Germinal center (tissue), 1 donor: ENCODE measurements at regions not wholly inside any gene's neighbourhood (a gene's known extent, or its start where the extent isn't known, plus 50 kb on each side); places are given as distances from the start of the nearest gene placed in this dataset.
"Not testable (repeated sequence)": the region's sequence is repeated elsewhere in the genome, so short reads cannot be mapped to it uniquely, and the experiment has no call there.

ENCODE experiments used
- DNase-seq: peaks from one replicate; pipeline ENCODE4 v3.0.0; 2012; ENCODE audit warnings: mixed read lengths, low spot score

- DNase-seq = not testable (repeated sequence)
Observed at GRCh38 chr11:71152312-71153004, 99.9 kb downstream of the SHANK2 start.

- DNase-seq = no peak
Observed at GRCh38 chr11:71151561-71151960, 100.8 kb downstream of the SHANK2 start.

- no peak for DNase-seq
Observed at GRCh38 chr11:71150859-71151258, 101.5 kb downstream of the SHANK2 start.

- DNase-seq = no peak
Observed at GRCh38 chr11:71148716-71149115, 103.7 kb downstream of the SHANK2 start.

- DNase-seq = no peak
Observed at GRCh38 chr11:71147331-71147730, 105.0 kb downstream of the SHANK2 start.

GRCh38 chr11:71146846-71147245, 105.5 kb downstream of the SHANK2 start:
- DNase-seq = no peak

- DNase-seq = no peak
Observed at GRCh38 chr11:71145988-71146824, 106.2 kb downstream of the SHANK2 start.

GRCh38 chr11:71145368-71145767, 107.0 kb downstream of the SHANK2 start:
- DNase-seq = no peak

- DNase-seq = no peak
Observed at GRCh38 chr11:71144736-71145135, 107.6 kb downstream of the SHANK2 start.

- DNase-seq = no peak
Observed at GRCh38 chr11:71144010-71144409, 108.4 kb downstream of the SHANK2 start.

GRCh38 chr11:71140206-71140919, 112.0 kb downstream of the SHANK2 start:
- DNase-seq = no peak

GRCh38 chr11:71139516-71140205, 112.7 kb downstream of the SHANK2 start:
- no peak for DNase-seq

GRCh38 chr11:71138737-71139425, 113.5 kb downstream of the SHANK2 start:
- DNase-seq = no peak

- no peak for DNase-seq
Observed at GRCh38 chr11:71137376-71137775, 115.0 kb downstream of the SHANK2 start.

- no peak for DNase-seq
Observed at GRCh38 chr11:71136095-71136845, 116.1 kb downstream of the SHANK2 start.

GRCh38 chr11:71135112-71135511, 117.3 kb downstream of the SHANK2 start:
- no peak for DNase-seq

GRCh38 chr11:71133946-71134345, 118.4 kb downstream of the SHANK2 start:
- DNase-seq = no peak

- DNase-seq = no peak
Observed at GRCh38 chr11:71131861-71132260, 120.5 kb downstream of the SHANK2 start.

GRCh38 chr11:71130106-71130505, 122.3 kb downstream of the SHANK2 start:
- DNase-seq = no peak

GRCh38 chr11:71129624-71130023, 122.8 kb downstream of the SHANK2 start:
- no peak for DNase-seq

- no peak for DNase-seq
Observed at GRCh38 chr11:71127806-71128205, 124.6 kb downstream of the SHANK2 start.
